Liver (tissue), 8 donors: ENCODE measurements at regions not wholly inside any gene's neighbourhood (a gene's known extent, or its start where the extent isn't known, plus 50 kb on each side); places are given as distances from the start of the nearest gene placed in this dataset.

Experiments used
- DNase-seq: peaks from one replicate; pipeline ENCODE4 v3.0.0-alpha.2; 2017; ENCODE audit warnings: low spot score
- H3K27ac ChIP-seq, 2 donors: one replicate each; pipeline ENCODE4 v1.7.0; 2013; ENCODE audit warnings: inconsistent platforms in 2 of 2, low read length in 2 of 2, control low read depth in 1 of 2, low read depth in 1 of 2, mild to moderate bottlenecking in 1 of 2
- H3K27me3 ChIP-seq, 4 donors: one replicate each; pipeline versions ENCODE4 v1.6.1 to v1.7.0; 2013; ENCODE audit warnings: low read length in 3 of 4, inconsistent platforms in 1 of 4, mild to moderate bottlenecking in 1 of 4, moderate library complexity in 1 of 4; ENCODE audit not compliant: control insufficient read depth in 4 of 4, insufficient read depth in 4 of 4
- H3K36me3 ChIP-seq, 4 donors: one replicate each; pipeline versions ENCODE4 v1.6.1 to v1.7.0; 2013; ENCODE audit warnings: low read length in 3 of 4, mild to moderate bottlenecking in 3 of 4, low read depth in 1 of 4, moderate library complexity in 1 of 4; ENCODE audit not compliant: control insufficient read depth in 4 of 4, insufficient read depth in 3 of 4
- H3K4me1 ChIP-seq, 4 donors: one replicate each; pipeline versions ENCODE4 v1.6.1 to v1.7.0; 2013; ENCODE audit warnings: low read length in 3 of 4, mild to moderate bottlenecking in 3 of 4, moderate library complexity in 1 of 4; ENCODE audit not compliant: control insufficient read depth in 4 of 4, insufficient read depth in 4 of 4
- H3K4me3 ChIP-seq, 3 donors: one replicate each; pipeline versions ENCODE4 v1.6.1 to v1.7.0; 2013; ENCODE audit warnings: low read length in 3 of 3, control low read depth in 1 of 3, low read depth in 1 of 3, mild to moderate bottlenecking in 1 of 3
- H3K9ac ChIP-seq, 2 donors: one replicate each; pipeline ENCODE4 v1.7.0; 2013; ENCODE audit warnings: low read length in 2 of 2, mild to moderate bottlenecking in 2 of 2, moderate library complexity in 2 of 2, control low read depth in 1 of 2, low read depth in 1 of 2
- H3K9me3 ChIP-seq, 4 donors: one replicate each; pipeline versions ENCODE4 v1.6.1 to v1.7.0; 2013; ENCODE audit warnings: low read length in 3 of 4; ENCODE audit not compliant: control insufficient read depth in 4 of 4
- ATF3 ChIP-seq: IDR thresholded peaks from 2 replicates; pipeline ENCODE4 v1.6.1; 2016; ENCODE audit warnings: antibody characterized with exemption
- CTCF ChIP-seq: fragments of 150-350 bp; IDR thresholded peaks from 2 replicates; pipeline ENCODE4 v1.5.1; 2017; ENCODE audit warnings: improper control_type of control experiment, low read depth, low read length; ENCODE audit not compliant: missing input control
- EGR1 ChIP-seq, 2 donors: IDR thresholded peaks; 2 replicates each; pipeline ENCODE4 v1.6.1; 2016 to 2018; ENCODE audit warnings: antibody characterized with exemption in 2 of 2, low read depth in 2 of 2
- FOXA1 ChIP-seq: IDR thresholded peaks from 2 replicates; pipeline ENCODE4 v1.6.1; 2016; ENCODE audit warnings: antibody characterized with exemption
- FOXA2 ChIP-seq: IDR thresholded peaks from 2 replicates; pipeline ENCODE4 v1.6.1; 2016; ENCODE audit warnings: antibody characterized with exemption
- GABPA ChIP-seq, 2 donors: IDR thresholded peaks in 1 of 2; conservative IDR thresholded peaks in 1 of 2; 2 replicates each; pipeline ENCODE4 v1.6.1; 2016; ENCODE audit warnings: antibody characterized with exemption in 2 of 2, mild to moderate bottlenecking in 1 of 2, moderate library complexity in 1 of 2
- HNF4A ChIP-seq, 2 donors: conservative IDR thresholded peaks; 2 replicates each; pipeline ENCODE4 v1.6.1; 2016; ENCODE audit warnings: antibody characterized with exemption in 2 of 2, mild to moderate bottlenecking in 2 of 2
- HNF4G ChIP-seq: IDR thresholded peaks from 2 replicates; pipeline ENCODE4 v1.6.1; 2016; ENCODE audit warnings: antibody characterized with exemption
- JUND ChIP-seq, 2 donors: IDR thresholded peaks; 2 replicates each; pipeline ENCODE4 v1.6.1; 2016; ENCODE audit warnings: antibody characterized with exemption in 2 of 2
- MAX ChIP-seq: IDR thresholded peaks from 2 replicates; pipeline ENCODE4 v1.6.1; 2016; ENCODE audit warnings: antibody characterized with exemption
- NR2F2 ChIP-seq: IDR thresholded peaks from 2 replicates; pipeline ENCODE4 v1.6.1; 2016; ENCODE audit warnings: antibody characterized with exemption
- RAD21 ChIP-seq, 2 donors: IDR thresholded peaks; 2 replicates each; pipeline ENCODE4 v1.6.1; 2016; ENCODE audit warnings: antibody characterized with exemption in 2 of 2, mild to moderate bottlenecking in 2 of 2
- REST ChIP-seq: IDR thresholded peaks from 2 replicates; pipeline ENCODE4 v1.6.1; 2016; ENCODE audit warnings: antibody characterized with exemption, mild to moderate bottlenecking
- RXRA ChIP-seq, 2 donors: IDR thresholded peaks; 2 replicates each; pipeline ENCODE4 v1.6.1; 2017 to 2018; ENCODE audit warnings: antibody characterized with exemption in 2 of 2, mild to moderate bottlenecking in 1 of 2
- SP1 ChIP-seq: IDR thresholded peaks from 2 replicates; pipeline ENCODE4 v1.6.1; 2018; ENCODE audit warnings: antibody characterized with exemption, mild to moderate bottlenecking
- TAF1 ChIP-seq: conservative IDR thresholded peaks from 2 replicates; pipeline ENCODE4 v1.6.1; 2016; ENCODE audit warnings: antibody characterized with exemption, mild to moderate bottlenecking
- YY1 ChIP-seq: IDR thresholded peaks from 2 replicates; pipeline ENCODE4 v1.6.1; 2016; ENCODE audit warnings: antibody characterized with exemption, mild to moderate bottlenecking
- ZBTB33 ChIP-seq: IDR thresholded peaks from 2 replicates; pipeline ENCODE4 v1.6.1; 2016; ENCODE audit warnings: antibody characterized with exemption
- WGBS: extraction: QIAGEN DNeasy Blood & Tissue Kit; methylation state at CpG from one replicate; pipeline ENCODE4 v1.1.7; 2013; 5-methylcytosine and 5-hydroxymethylcytosine counted together
- donor health status: healthy.
- donor health status: healthy.
- donor health status: healthy.
- donor health status: healthy.
- donor health status: healthy.

GRCh38 chr11:37811349-37811748 is 1213.3 kb upstream of the RAG2 start:
- Histone ChIP-seq H3K4me1 (no peaks in the 10 kb centered on the region), H3K27ac (no peak overlapping the region), H3K4me3 (no peak overlapping the region), H3K27me3 (no peaks in the 10 kb centered on the region), H3K9me3 (no peaks in the 10 kb centered on the region), H3K36me3 (no peaks in the 10 kb centered on the region), H3K9ac (no peak overlapping the region)
- WGBS, result 84% methylated on average over 7 of the region's 7 CpGs
- DNase-seq, result no peak
- TF ChIP-seq ZBTB33 (no peak), RXRA (IDR thresholded peaks at IDR 0.05) (no peak), YY1 (no peak), JUND (IDR thresholded peaks at IDR 0.05) (no peak), HNF4G (no peak), ATF3 (no peak), SP1 (no peak), HNF4A (conservative IDR thresholded peaks at IDR 0.05) (no peak), TAF1 (no peak), CTCF (no peak), GABPA (IDR thresholded peaks at IDR 0.05 in 1 of 2, conservative IDR thresholded peaks at IDR 0.05 in 1 of 2) (no peak), REST (no peak), FOXA1 (no peak), RAD21 (IDR thresholded peaks at IDR 0.05) (no peak), NR2F2 (no peak)

GRCh38 chr11:37804666-37805065 is 1206.6 kb upstream of the RAG2 start:
- DNase-seq, result no peak
- TF ChIP-seq ZBTB33, result no peak
- TF ChIP-seq YY1, result no peak
- no peak for TF ChIP-seq HNF4G
- no peak for TF ChIP-seq ATF3
- no peak for TF ChIP-seq TAF1
- TF ChIP-seq NR2F2, result no peak
- TF ChIP-seq HNF4A (conservative IDR thresholded peaks at IDR 0.05), result no peak
- no peak for TF ChIP-seq CTCF
- no peak for TF ChIP-seq FOXA2
- TF ChIP-seq SP1, result no peak
- TF ChIP-seq MAX, result no peak
- no peak for TF ChIP-seq EGR1 (IDR thresholded peaks at IDR 0.05; ENCODE audit: low read depth in 2 of 2)
- TF ChIP-seq GABPA (IDR thresholded peaks at IDR 0.05 in 1 of 2, conservative IDR thresholded peaks at IDR 0.05 in 1 of 2), result no peak
- H3K27me3 ChIP-seq, result no peaks in the 10 kb centered on the region
- peaks cover 0 to 2% (median 0%) of the 10 kb centered on the region in 4 donors for H3K9me3 ChIP-seq
- WGBS, result 73% methylated on average over 2 of the region's 2 CpGs
- no peaks in the 10 kb centered on the region for H3K4me1 ChIP-seq
- no peaks in the 10 kb centered on the region for H3K36me3 ChIP-seq
- no peak overlapping the region for H3K9ac ChIP-seq
- H3K4me3 ChIP-seq, result no peak overlapping the region
- H3K27ac ChIP-seq, result no peak overlapping the region
